Spinal cord (tissue), 9 donors: ENCODE measurements at regions not wholly inside any gene's neighbourhood (a gene's known extent, or its start where the extent isn't known, plus 50 kb on each side); places are given as distances from the start of the nearest gene placed in this dataset.
A peak's percentile ranks its signal among the peaks of the same experiment; 100 is the strongest.
"Not testable (repeated sequence)": the region's sequence is repeated elsewhere in the genome, so short reads cannot be mapped to it uniquely, and the experiment has no call there.

Experiments
- DNase-seq, 6 donors: peaks; one replicate each; pipeline versions ENCODE4 v3.0.0 to v3.0.0-alpha.2; 2013 to 2015; ENCODE audit warnings: low spot score in 6 of 6, low read depth in 4 of 6
- H3K27ac ChIP-seq: one replicate; pipeline ENCODE4 v1.5.1; 2013; ENCODE audit warnings: low read depth, low read length, control low read depth
- H3K27me3 ChIP-seq: one replicate; pipeline ENCODE4 v1.6.1; 2013; ENCODE audit warnings: low read length; ENCODE audit not compliant: control insufficient read depth, insufficient read depth
- H3K36me3 ChIP-seq: one replicate; pipeline ENCODE4 v1.6.1; 2013; ENCODE audit warnings: low read length; ENCODE audit not compliant: control insufficient read depth, insufficient read depth
- H3K4me1 ChIP-seq: one replicate; pipeline ENCODE4 v1.6.1; 2013; ENCODE audit warnings: low read length; ENCODE audit not compliant: control insufficient read depth, insufficient read depth
- H3K4me3 ChIP-seq: one replicate; pipeline ENCODE4 v1.5.1; 2013; ENCODE audit warnings: low read depth, low read length, control low read depth
- H3K9me3 ChIP-seq: one replicate; pipeline ENCODE4 v1.6.1; 2013; ENCODE audit warnings: low read length; ENCODE audit not compliant: control insufficient read depth, insufficient read depth
- WGBS: methylation state at CpG from one replicate; pipeline ENCODE4 v1.1.5; 2013; ENCODE audit warnings: missing lambda C conversion rate; ENCODE audit not compliant: insufficient coverage; 5-methylcytosine and 5-hydroxymethylcytosine counted together
- donor health status: healthy.

DNA sequence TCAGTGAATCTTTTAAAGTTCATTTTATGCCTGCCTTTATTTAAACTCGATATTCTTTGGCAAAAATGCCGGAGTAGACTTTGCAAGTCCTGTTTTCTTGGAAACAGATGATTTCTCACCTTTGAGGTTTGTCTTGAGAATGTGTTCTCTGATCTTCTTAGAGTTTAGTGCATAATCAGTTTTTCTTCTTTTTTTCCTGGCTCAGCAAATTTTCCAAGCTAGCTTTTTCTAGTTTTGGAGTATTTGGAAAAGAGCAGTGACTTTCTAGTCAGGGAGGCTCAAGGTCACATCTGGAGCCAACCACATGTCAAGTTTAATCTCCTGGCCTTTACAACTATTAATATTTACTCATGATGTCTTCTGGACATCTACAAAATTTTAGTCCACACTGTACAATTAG lies 403.2 kb upstream of the FRG2C start:
- H3K36me3 ChIP-seq, H3K4me3 ChIP-seq, H3K27me3 ChIP-seq, H3K4me1 ChIP-seq, DNase-seq, H3K9me3 ChIP-seq, H3K27ac ChIP-seq: not testable (repeated sequence)
- WGBS, result no CpG with 5 or more reads among the region's 2 CpGs

- no peak for DNase-seq
- WGBS, result no CpG with 5 or more reads among the region's 1 CpG
- no peak overlapping the region for H3K4me3 ChIP-seq
- no peaks in the 10 kb centered on the region for H3K9me3 ChIP-seq
- H3K27ac ChIP-seq, result no peak overlapping the region
- no peaks in the 10 kb centered on the region for H3K27me3 ChIP-seq
- H3K4me1 ChIP-seq, result no peaks in the 10 kb centered on the region
- H3K36me3 ChIP-seq, result no peaks in the 10 kb centered on the region
These were observed 401.5 kb upstream of the FRG2C start for GRCh38 chr3:75262661-75263060.

- no peak for DNase-seq
- Histone ChIP-seq H3K4me1 (no peaks in the 10 kb centered on the region), H3K4me3 (no peak overlapping the region), H3K9me3 (no peaks in the 10 kb centered on the region), H3K27me3 (no peaks in the 10 kb centered on the region), H3K27ac (no peak overlapping the region), H3K36me3 (no peaks in the 10 kb centered on the region)
- no CpG with 5 or more reads among the region's 3 CpGs for WGBS
These were observed 398.2 kb upstream of the FRG2C start for GRCh38 chr3:75265897-75266296.

DNA sequence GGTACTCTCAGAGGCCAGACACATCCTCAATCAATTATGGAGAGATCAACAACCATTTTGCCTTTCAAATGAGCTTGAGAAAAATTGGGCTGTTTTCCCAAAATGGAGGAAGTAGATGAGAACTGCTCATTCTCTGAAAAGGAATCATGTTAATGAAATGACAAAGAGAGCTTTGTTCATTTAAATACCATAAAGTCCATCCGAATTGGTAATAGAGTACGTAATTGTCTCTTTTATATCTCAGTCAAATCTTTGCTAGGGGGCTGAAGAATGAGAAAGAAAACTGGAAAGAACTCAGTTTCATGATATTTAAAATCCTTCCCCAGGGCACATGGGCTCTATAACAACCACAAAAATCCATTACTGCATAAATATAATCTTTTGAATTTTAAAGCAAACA lies 395.6 kb upstream of the FRG2C start:
- H3K36me3 ChIP-seq, result not testable (repeated sequence)
- peak overlapping the region; percentile 15 for H3K27ac ChIP-seq
- no CpG with 5 or more reads among the region's 2 CpGs for WGBS

GRCh38 chr3:75272237-75272636 lies 391.9 kb upstream of the FRG2C start:
- not testable (repeated sequence) for H3K4me1 ChIP-seq, H3K36me3 ChIP-seq, H3K27me3 ChIP-seq, H3K27ac ChIP-seq, H3K9me3 ChIP-seq, H3K4me3 ChIP-seq
- no CpG with 5 or more reads among the region's 4 CpGs for WGBS
- peak in 2 of 6 donors; percentile 31 to 57 for DNase-seq

More for the DNA sequence above, 395.6 kb upstream of the FRG2C start:
- peak in 2 of 6 donors; percentile 4 to 19 for DNase-seq
- H3K9me3 ChIP-seq, H3K4me1 ChIP-seq, H3K4me3 ChIP-seq, H3K27me3 ChIP-seq: not testable (repeated sequence)

DNA sequence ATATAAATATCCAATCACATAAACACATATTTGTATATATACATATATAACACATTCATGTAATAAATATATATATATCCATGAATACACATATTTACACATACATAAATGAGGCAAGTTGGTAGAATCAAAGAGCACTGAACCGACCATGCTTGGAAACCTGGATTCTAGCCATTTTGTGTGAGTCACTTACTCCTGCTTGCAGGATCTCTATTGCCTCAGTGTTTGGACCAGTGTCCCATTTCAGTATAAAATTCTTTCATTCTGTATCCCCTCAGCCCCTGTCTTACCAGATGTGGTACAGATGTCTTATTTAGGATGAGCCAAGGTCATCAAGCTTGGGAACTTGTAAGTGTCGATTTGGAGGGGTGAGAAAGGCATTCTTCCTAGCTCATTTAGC lies 391.4 kb upstream of the FRG2C start:
- H3K27me3 ChIP-seq, result no peaks in the 10 kb centered on the region
- H3K9me3 ChIP-seq, result no peaks in the 10 kb centered on the region
- 0% methylated on average over 1 of the region's 2 CpGs for WGBS
- peak in 3 of 6 donors; percentile 30 to 65 (median 65) for DNase-seq
- H3K27ac ChIP-seq, result no peak overlapping the region
- no peaks in the 10 kb centered on the region for H3K4me1 ChIP-seq
- H3K4me3 ChIP-seq, result no peak overlapping the region
- H3K36me3 ChIP-seq, result no peaks in the 10 kb centered on the region

- WGBS, result 80% methylated on average over 1 of the region's 3 CpGs
- not testable (repeated sequence) for H3K9me3 ChIP-seq, DNase-seq, H3K4me1 ChIP-seq, H3K27me3 ChIP-seq, H3K4me3 ChIP-seq, H3K36me3 ChIP-seq, H3K27ac ChIP-seq
These were observed 378.5 kb upstream of the FRG2C start for GRCh38 chr3:75285531-75286148.

DNA sequence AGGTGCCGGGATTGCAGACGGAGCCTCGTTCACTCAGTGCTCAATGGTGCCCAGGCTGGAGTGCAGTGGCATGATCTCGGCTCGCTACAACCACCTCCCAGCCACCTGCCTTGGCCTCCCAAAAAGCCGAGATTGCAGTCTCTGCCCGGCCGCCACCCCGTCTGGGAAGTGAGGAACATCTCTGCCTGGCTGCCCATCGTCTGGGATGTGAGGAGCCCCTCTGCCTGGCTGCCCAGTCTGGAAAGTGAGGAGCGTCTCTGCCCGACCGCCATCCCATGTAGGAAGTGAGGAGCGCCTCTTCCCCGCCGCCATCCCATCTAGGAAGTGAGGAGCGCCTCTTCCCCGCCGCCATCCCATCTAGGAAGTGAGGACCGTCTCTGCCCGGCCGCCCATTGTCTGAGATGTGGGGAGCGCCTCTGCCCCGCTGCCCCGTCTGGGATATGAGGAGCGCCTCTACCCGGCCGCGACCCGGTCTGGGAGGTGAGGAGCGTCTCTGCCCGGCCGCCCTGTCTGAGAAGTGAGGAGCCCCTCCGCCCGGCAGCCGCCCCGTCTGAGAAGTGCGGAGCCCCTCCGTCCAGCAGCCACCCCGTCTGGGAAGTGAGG lies 375.1 kb upstream of the FRG2C start:
- WGBS, result 94% methylated on average over 18 of the region's 40 CpGs
- not testable (repeated sequence) for H3K4me1 ChIP-seq, H3K27me3 ChIP-seq, H3K27ac ChIP-seq, DNase-seq, H3K9me3 ChIP-seq, H3K4me3 ChIP-seq, H3K36me3 ChIP-seq

GRCh38 chr3:75294124-75294523 lies 370.0 kb upstream of the FRG2C start:
- Histone ChIP-seq H3K9me3 (peaks cover 3% of the 10 kb centered on the region), H3K36me3 (no peaks in the 10 kb centered on the region), H3K4me3 (no peak overlapping the region), H3K27ac (no peak overlapping the region), H3K27me3 (no peaks in the 10 kb centered on the region), H3K4me1 (no peaks in the 10 kb centered on the region)
- peak in 2 of 6 donors; percentile 51 to 63 for DNase-seq
- 0% methylated on average over 1 of the region's 4 CpGs for WGBS

DNA sequence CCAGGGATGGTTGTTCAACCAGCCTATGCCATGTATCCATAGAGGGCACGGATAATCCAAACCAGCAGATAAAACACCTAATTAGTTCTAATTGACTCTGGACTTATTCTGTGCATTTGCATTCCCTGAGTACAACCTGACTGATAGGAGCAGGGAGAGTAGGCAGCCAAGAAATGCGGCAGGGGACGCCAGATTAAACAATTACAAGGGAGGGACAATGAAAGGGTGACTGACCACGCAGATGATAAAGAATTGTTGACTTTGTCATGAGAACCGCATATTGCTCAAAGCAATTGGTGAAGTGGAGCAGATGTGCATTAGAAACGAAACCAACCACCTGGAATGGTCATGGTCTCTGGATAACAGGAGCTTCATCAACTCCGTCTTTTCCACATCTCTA lies 369.1 kb upstream of the FRG2C start:
- no peak for DNase-seq
- WGBS, result 50% methylated on average over 2 of the region's 7 CpGs
- H3K27me3 ChIP-seq, result no peaks in the 10 kb centered on the region
- H3K27ac ChIP-seq, result no peak overlapping the region
- no peaks in the 10 kb centered on the region for H3K36me3 ChIP-seq
- no peaks in the 10 kb centered on the region for H3K4me1 ChIP-seq
- peaks cover 3% of the 10 kb centered on the region for H3K9me3 ChIP-seq
- H3K4me3 ChIP-seq, result no peak overlapping the region
